Fibroblast of gingiva (primary cell): ENCODE measurements at regions not wholly inside any gene's neighbourhood (a gene's known extent, or its start where the extent isn't known, plus 50 kb on each side); places are given as distances from the start of the nearest gene placed in this dataset.

Source experiments
- DNase-seq: peaks from one replicate; pipeline ENCODE4 v3.0.0-alpha.2; 2011; ENCODE audit warnings: low read depth

GRCh38 chr13:40145139-40145538, 489.7 kb downstream of the COG6 start:
- no peak for DNase-seq

- no peak for DNase-seq
These were observed 490.6 kb downstream of the COG6 start for GRCh38 chr13:40146063-40146462.

DNA sequence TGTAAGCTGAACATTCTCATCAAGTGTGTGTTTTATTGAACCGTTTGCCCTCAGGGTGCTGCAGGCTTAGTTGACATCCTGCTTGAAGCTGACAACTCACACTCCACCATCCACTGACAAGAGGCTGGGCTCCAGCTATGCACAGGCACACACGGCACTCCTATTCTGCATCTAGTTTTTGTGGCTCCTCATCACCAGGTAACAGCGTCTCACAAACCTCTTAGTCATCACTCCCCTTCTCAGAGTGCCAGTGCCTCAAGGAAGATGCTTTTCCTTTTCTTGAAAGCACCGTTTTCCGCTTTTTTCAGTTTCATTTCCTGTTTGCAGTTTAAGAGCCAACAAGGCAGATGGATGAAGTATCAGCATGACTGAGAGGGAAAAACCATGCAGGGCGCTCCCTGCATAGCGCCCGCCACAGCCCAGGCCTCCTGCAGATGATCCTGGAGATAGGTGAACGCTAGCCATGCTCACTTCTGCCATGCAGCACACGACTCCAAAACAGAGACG, 491.2 kb downstream of the COG6 start:
- no peak for DNase-seq

DNA sequence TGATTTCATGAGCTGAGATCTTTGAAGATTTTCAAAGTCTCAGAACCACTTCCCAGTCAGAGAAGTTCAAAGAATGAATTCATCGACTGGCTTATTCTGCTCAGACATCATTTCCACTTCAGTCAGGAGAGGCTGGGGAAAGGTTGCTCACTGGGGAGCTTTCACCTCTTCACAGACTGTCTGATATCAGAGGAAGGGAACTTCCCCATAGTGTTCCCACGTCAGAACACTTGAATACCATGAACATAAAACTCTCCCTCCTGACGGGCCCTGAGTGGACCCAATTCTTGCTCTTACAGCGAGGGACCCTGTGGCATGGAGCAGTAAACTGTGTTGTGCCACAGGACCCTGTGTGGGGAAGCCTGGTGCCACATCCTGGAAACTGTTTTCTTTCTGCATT, 492.6 kb downstream of the COG6 start:
- DNase-seq = no peak

DNA sequence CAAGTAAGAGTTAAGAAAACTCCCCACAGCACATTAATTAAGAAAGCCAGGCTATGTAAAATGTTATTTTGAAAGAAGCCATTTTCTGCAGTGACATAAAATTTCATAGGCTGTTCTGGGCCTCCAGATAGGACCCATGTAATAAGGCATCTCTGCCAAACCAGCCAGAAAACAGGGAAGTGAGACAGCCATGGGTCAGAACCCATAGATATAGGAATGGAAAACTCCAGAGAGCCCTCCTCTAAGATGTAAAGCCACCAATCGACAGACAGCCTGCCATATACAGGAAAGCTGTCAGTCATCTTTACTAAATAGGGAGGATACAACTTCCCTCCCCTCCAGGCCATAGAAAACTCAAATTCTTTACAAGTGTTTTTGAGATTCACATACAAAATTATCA, 493.3 kb downstream of the COG6 start:
- no peak for DNase-seq

GRCh38 chr13:40149611-40150274, 494.3 kb downstream of the COG6 start:
- peak; percentile 38 for DNase-seq

DNA sequence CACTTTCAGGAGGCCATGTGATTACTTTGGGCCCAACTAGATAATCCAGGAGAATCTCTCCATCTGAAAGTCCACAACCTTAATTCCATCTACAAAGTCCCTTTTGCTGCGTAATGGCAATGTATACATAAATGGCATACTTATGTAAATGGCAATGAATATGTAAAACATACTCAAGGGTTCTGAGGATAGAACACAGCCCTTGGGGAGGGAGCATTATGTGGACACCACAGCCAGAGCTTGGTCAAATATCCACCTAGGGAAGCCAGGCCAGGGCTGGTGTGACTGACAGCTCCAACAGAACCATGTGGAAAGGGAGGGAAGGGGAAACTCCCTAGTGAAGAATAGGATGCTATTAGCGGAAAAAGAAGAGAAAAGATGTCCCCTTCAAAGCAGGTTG, 496.2 kb downstream of the COG6 start:
- DNase-seq = no peak

GRCh38 chr13:40152145-40152544, 496.7 kb downstream of the COG6 start:
- peak; percentile 70 for DNase-seq

DNA sequence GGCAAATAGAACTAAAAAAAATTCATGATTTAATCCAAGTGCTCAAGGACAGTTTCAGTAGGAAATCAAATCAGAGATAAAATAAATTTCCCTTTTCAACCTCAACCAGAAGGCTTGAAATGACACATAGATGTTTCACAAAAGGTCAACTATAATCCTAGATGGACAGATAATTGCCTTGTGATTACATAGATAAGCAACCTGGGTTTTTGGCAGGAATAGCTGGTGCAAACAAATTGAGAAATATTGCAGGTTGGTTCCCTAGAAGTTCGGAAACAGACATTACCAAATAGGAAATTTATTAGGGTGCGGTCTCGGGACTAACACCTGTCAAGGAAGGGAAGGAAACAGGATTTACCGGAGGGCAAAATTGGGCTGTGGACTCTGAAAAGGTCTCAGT, 497.5 kb downstream of the COG6 start:
- DNase-seq = no peak

DNA sequence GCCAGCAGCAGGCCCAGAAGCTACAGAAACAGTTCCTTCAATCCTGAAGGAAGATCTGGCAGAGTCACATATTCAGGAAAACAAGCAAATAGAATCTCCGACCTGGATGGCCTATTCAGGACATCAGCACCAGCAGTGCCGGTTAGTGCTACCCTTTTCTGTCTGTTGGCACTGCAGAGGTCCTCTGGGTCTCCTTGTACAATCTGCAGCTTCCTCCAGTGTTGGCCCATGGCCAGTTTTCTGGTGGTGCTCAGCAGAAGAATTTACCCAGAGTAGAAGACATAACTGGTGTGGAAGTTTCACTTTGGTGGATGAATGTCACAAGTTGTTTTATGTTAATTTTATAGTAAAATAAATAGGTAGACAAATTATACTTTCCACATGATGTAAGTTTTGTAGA, 498.1 kb downstream of the COG6 start:
- no peak for DNase-seq

- DNase-seq = no peak
These were observed 499.7 kb downstream of the COG6 start for GRCh38 chr13:40155201-40155600.

GRCh38 chr13:40158218-40158617, 502.8 kb downstream of the COG6 start:
- no peak for DNase-seq

DNA sequence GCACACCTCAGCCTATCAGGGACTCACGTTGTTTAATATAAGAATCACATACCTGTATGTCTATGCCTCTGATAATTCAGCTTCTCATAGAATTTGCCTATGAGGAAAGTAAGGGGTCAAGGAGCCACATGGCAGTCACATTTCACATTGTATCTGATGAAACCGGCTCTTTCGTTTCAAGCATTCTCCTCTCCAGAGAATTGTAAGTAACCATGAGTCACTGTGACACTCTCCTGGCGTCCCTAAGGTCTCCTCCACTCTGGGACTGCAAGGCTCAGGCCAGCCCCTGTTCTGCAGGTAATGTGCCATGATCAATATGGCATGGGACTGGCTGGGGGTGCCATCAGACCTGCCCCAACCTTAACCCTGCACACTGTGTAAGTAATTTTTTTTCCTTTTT, 503.3 kb downstream of the COG6 start:
- no peak for DNase-seq

- DNase-seq = no peak
These were observed 504.3 kb downstream of the COG6 start for GRCh38 chr13:40159736-40160135.

- no peak for DNase-seq
These were observed 505.3 kb downstream of the COG6 start for GRCh38 chr13:40160618-40161350.

DNA sequence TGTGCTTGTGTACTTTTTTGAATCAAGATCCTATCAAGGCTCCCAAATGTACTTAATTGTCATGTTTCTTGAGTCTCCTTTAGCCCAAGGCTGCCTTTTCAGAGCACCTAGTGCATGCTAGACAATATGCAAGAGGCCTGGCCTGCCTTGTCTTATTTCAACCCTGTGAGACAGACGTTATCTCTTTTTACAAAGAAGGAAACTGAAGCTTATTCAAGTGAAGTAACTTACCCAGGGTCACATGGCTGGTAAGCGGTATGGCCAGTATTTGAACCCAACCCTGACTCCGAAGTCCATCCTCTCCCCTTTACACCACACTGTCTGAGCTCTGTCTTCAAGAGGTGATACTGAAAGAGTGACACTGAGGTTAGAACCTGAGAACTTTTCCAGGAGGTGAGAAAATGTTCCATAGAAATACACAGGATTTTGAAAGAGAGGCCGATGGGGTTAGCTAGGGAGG, 505.1 kb downstream of the FOXO1 start:
- no peak for DNase-seq

- DNase-seq = no peak
These were observed 504.5 kb downstream of the FOXO1 start for GRCh38 chr13:40161931-40162330.

- DNase-seq = no peak
These were observed 503.1 kb downstream of the FOXO1 start for GRCh38 chr13:40163066-40164000.

- peak; percentile 38 for DNase-seq
These were observed 502.3 kb downstream of the FOXO1 start for GRCh38 chr13:40164133-40164532.

DNA sequence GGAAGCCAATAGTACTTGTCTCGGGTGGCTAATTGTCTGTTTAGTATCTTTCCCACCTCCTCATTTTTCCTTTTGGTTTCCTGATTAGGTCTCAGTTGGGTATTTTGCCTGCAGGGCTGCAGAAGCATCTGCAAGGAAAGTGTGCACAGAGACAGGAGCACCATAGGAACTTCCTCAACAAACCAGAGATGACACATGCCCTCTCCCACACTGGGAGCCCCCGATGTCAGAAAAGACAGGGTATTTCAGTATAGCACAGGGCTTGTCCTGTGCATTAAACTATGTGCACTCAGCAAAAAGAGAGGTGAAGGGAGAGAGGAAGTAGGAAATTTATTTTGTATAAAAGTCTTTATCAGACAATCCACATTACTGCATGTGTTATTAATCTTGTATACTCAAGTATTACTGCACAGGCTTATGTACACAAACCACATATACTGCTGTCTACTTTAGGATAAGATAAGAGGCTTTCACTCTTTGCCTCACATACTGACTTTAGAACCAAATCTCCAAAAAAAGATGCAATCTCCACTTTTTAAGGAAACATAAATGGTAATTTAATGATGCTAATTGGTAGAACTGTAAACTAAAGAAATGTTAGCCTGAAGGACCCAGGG, 501.0 kb downstream of the FOXO1 start:
- no peak for DNase-seq

- no peak for DNase-seq
These were observed 499.1 kb downstream of the FOXO1 start for GRCh38 chr13:40167327-40167726.
